Common myeloid progenitor, CD34-positive (primary cell): ENCODE measurements at regions not wholly inside any gene's neighbourhood (a gene's known extent, or its start where the extent isn't known, plus 50 kb on each side); places are given as distances from the start of the nearest gene placed in this dataset.

ENCODE experiments used
- CTCF ChIA-PET: fragments of 350-600 bp; sonication (Branson Sonifier 250); formaldehyde crosslinking; loops from one replicate; lab custom pipeline; 2021; ENCODE audit warnings: antibody characterized with exemption; lab: Charles Lee
- POLR2A ChIA-PET: fragments of 350-600 bp; sonication (Branson Sonifier 250); formaldehyde crosslinking; loops from one replicate; lab custom pipeline; 2021; ENCODE audit warnings: antibody characterized with exemption; lab: Charles Lee
- DNase-seq, 3 donors: peaks; one replicate each; pipeline versions ENCODE4 v3.0.0 to v3.0.0-alpha.2; 2013
- H3K27ac ChIP-seq, 2 experiments: 1 replicate in 1 of 2; 2 replicates in 1 of 2; pipeline ENCODE4 v1.7.0; 2013; ENCODE audit warnings: inconsistent platforms in 2 of 2, low read length in 2 of 2, mild to moderate bottlenecking in 2 of 2, low read depth in 1 of 2, moderate library complexity in 1 of 2; ENCODE audit not compliant: severe bottlenecking in 2 of 2, insufficient read depth in 1 of 2, poor library complexity in 1 of 2
- H3K27me3 ChIP-seq, 5 experiments: replicated peaks in 2 of 5; 1 replicate in 3 of 5; 2 replicates in 2 of 5; pipeline versions ENCODE4 v1.6.1 to v1.7.0; 2013; ENCODE audit warnings: low read length in 4 of 5, mild to moderate bottlenecking in 2 of 5, moderate library complexity in 2 of 5, inconsistent platforms in 1 of 5; ENCODE audit not compliant: insufficient read depth in 5 of 5, control insufficient read depth in 4 of 5
- H3K36me3 ChIP-seq, 4 experiments: 1 replicate in 2 of 4; 2 replicates in 2 of 4; pipeline versions ENCODE4 v1.6.1 to v1.7.0; 2013; ENCODE audit warnings: low read length in 3 of 4, control low read depth in 1 of 4, mild to moderate bottlenecking in 1 of 4; ENCODE audit not compliant: control insufficient read depth in 4 of 4, insufficient read depth in 4 of 4
- H3K4me1 ChIP-seq, 4 experiments: 1 replicate in 3 of 4; 2 replicates in 1 of 4; pipeline versions ENCODE4 v1.6.1 to v1.7.1; 2013; ENCODE audit warnings: low read length in 3 of 4, mild to moderate bottlenecking in 3 of 4, control low read depth in 1 of 4, inconsistent platforms in 1 of 4, moderate library complexity in 1 of 4; ENCODE audit not compliant: control insufficient read depth in 4 of 4, insufficient read depth in 4 of 4; ENCODE audit errors: control extremely low read depth in 1 of 4
- H3K4me3 ChIP-seq, 7 experiments: 1 replicate in 4 of 7; 2 replicates in 3 of 7; pipeline versions ENCODE4 v1.5.1 to v1.7.0; 2013; ENCODE audit warnings: mild to moderate bottlenecking in 7 of 7, low read length in 6 of 7, moderate library complexity in 6 of 7, inconsistent platforms in 2 of 7, low read depth in 2 of 7, control low read depth in 1 of 7; ENCODE audit not compliant: insufficient read depth in 4 of 7, control insufficient read depth in 1 of 7; ENCODE audit errors: extremely low read depth in 1 of 7
- H3K9me3 ChIP-seq, 5 experiments: 1 replicate in 4 of 5; 2 replicates in 1 of 5; pipeline versions ENCODE4 v1.6.1 to v1.7.1; 2013; ENCODE audit warnings: low read length in 4 of 5, mild to moderate bottlenecking in 2 of 5, inconsistent platforms in 1 of 5, low read depth in 1 of 5, moderate library complexity in 1 of 5; ENCODE audit not compliant: control insufficient read depth in 4 of 5, insufficient read depth in 2 of 5; ENCODE audit errors: control extremely low read depth in 1 of 5
- WGBS: methylation state at CpG from one replicate; pipeline ENCODE4 v1.1.5; 2013; ENCODE audit not compliant: insufficient coverage; 5-methylcytosine and 5-hydroxymethylcytosine counted together

- H3K27ac ChIP-seq: no peak overlapping the region
- H3K4me1 ChIP-seq: no peaks in the 10 kb centered on the region
- H3K9me3 ChIP-seq: no peaks in the 10 kb centered on the region
- DNase-seq: no peak
- ChIA-PET POLR2A (no interaction called here), CTCF (no interaction called here)
- no peak overlapping the region for H3K4me3 ChIP-seq
- no peaks in the 10 kb centered on the region for H3K27me3 ChIP-seq
- H3K36me3 ChIP-seq: no peaks in the 10 kb centered on the region
- 70% methylated on average over 9 of the region's 10 CpGs for WGBS
Measured at GRCh38 chr10:133004478-133004877, 62.1 kb upstream of the CFAP46 start.

DNA sequence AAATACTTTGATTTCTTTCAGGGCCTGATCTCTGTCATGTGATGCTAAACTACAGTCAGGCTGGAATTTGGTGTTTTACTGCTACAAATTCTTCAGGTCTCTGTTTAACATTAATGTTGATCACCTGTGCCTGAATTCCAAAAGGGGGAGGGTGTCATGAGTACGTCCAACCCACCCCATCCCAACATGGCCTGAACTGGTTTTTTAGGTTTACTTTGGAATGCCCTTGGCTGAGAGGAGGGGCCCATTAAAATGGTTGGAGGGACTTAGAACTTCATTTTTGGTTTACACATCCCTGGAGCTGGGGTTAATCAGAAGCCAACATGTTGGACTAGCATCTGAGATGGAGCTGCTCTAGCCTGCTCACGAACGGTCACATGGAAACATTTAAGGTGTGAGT is 60.8 kb upstream of the CFAP46 start:
- DNase-seq: no peak
- POLR2A ChIA-PET: no interaction called here
- CTCF ChIA-PET: no interaction called here
- no peaks in the 10 kb centered on the region for H3K4me1 ChIP-seq
- H3K27me3 ChIP-seq: no peaks in the 10 kb centered on the region
- WGBS: 100% methylated on average over 2 of the region's 3 CpGs
- no peak overlapping the region for H3K27ac ChIP-seq
- no peaks in the 10 kb centered on the region for H3K36me3 ChIP-seq
- H3K9me3 ChIP-seq: no peaks in the 10 kb centered on the region
- H3K4me3 ChIP-seq: no peak overlapping the region

- POLR2A ChIA-PET: no interaction called here
- Histone ChIP-seq H3K4me1 (no peaks in the 10 kb centered on the region), H3K27ac (no peak overlapping the region), H3K27me3 (peaks cover 0 to under 1% (median 0%) of the 10 kb centered on the region in 5 experiments), H3K36me3 (no peaks in the 10 kb centered on the region), H3K4me3 (no peak overlapping the region), H3K9me3 (no peaks in the 10 kb centered on the region)
- WGBS: 93% methylated on average over 1 of the region's 2 CpGs
- no peak for DNase-seq
- CTCF ChIA-PET: no interaction called here
Measured at GRCh38 chr10:133002685-133003084, 60.3 kb upstream of the CFAP46 start.

- no peak for DNase-seq
- Histone ChIP-seq H3K27ac (no peak overlapping the region), H3K4me1 (no peaks in the 10 kb centered on the region), H3K36me3 (no peaks in the 10 kb centered on the region), H3K9me3 (no peaks in the 10 kb centered on the region), H3K27me3 (peaks cover 0 to 2% (median 0%) of the 10 kb centered on the region in 5 experiments), H3K4me3 (no peak overlapping the region)
- CTCF ChIA-PET: no interaction called here
- POLR2A ChIA-PET: no interaction called here
- 84% methylated on average over 10 of the region's 12 CpGs for whole genome bisulfite sequencing
Measured at GRCh38 chr10:133001114-133001513, 58.7 kb upstream of the CFAP46 start.

DNA sequence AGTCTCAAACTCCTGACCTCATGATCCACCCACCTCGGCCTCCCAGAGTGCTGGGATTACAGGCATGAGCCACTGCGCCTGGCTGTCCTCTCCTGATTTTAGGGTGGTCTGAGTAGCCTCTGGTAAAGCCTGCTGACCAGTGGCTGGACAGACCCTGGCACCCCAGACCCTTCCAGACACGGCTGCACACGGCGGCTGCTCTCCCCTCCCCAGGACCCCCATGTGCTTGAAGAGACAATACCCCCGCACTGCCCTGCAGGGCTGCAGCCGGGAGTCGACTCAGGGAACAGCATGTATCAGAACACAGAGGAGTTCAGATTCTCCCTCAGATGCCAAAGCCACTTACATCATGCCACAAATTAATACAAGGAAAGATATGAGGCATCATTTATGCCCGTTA is 58.3 kb upstream of the CFAP46 start:
- no peak for DNase-seq
- H3K36me3 ChIP-seq: no peaks in the 10 kb centered on the region
- no peaks in the 10 kb centered on the region for H3K9me3 ChIP-seq
- no peak overlapping the region for H3K27ac ChIP-seq
- POLR2A ChIA-PET: no interaction called here
- H3K4me1 ChIP-seq: no peaks in the 10 kb centered on the region
- peaks cover 0 to 3% (median 0%) of the 10 kb centered on the region in 5 experiments for H3K27me3 ChIP-seq
- H3K4me3 ChIP-seq: no peak overlapping the region
- WGBS: 80% methylated on average over 7 of the region's 9 CpGs
- CTCF ChIA-PET: no interaction called here

DNA sequence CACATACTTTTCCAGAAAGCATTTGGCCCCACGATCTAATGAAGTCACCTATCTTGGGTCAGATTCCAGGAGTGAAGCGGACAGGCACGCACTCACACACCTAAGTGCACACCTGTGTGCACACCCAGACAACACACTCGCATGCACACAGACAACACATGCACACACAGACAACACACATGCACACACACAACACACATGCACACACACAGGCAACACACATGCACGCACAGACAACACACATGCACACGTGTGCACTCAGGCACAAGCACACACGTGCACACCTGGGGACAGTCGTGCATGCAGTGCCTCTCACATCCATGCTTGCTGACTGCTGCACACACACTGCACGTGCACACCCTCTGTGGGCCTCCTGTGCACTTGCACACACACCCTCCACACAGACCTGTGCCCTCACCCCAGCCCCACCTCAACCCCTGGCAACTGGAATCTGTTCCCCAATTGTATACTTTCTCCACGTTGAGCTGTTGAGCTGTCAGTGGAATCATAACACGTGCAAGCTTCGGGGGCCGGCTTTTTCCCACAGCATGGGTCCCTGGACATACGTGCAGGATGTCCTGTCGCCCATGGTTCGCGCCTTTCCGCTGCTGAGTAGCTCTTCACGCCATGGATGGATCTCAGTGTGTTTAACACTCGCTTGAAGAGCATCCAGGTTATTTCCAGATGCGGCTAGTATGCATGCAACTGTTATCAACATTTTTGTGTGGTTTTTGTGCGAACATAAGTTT is 55.3 kb upstream of the CFAP46 start:
- Histone ChIP-seq H3K27me3 (peaks cover 0 to 7% (median 2%) of the 10 kb centered on the region in 5 experiments), H3K27ac (no peak overlapping the region), H3K4me1 (no peaks in the 10 kb centered on the region), H3K4me3 (no peak overlapping the region), H3K9me3 (no peaks in the 10 kb centered on the region), H3K36me3 (no peaks in the 10 kb centered on the region)
- WGBS: 91% methylated on average over 21 of the region's 22 CpGs
- DNase-seq: no peak
- POLR2A ChIA-PET: no interaction called here
- CTCF ChIA-PET: no interaction called here

DNA sequence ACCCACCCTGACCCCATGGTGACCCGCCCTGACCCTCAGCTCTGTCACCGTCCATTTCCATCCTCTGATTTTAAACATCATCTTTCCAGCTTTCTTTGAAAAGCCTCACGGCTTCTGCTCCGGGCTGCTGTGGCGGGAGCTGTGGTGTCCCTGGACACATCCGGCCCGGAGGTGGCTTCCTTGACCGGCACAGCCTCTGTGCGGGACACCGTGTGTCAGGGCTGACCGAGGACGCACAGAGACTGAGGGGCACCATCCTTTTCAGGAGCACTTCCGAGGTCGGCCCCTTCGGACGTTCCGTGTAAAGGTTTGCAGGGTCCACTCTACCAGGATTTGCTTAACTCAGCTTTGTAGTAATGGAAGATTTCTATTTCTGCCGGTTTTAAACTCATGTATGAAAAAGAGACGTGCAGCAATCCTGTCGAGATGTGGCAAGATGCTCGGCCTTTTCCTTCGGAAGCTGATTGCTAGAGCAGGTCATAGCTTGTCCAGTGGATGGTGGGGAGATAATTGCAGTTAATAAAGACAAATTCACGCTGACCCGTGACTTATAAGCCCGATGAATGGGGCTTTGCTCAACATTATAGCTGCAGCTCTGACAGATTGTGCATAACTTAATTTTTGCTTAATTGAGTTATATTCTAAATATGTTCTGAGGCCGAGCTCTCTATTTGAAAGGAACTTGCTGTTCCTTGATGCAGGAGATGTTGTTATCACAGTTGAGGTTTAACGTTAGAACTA is 54.4 kb upstream of the CFAP46 start:
- CTCF ChIA-PET: no interaction called here

More for the DNA sequence above, 54.4 kb upstream of the CFAP46 start:
- no peak overlapping the region for H3K4me3 ChIP-seq
- no peak overlapping the region for H3K27ac ChIP-seq
- peaks cover 0 to 7% (median 2%) of the 10 kb centered on the region in 5 experiments for H3K27me3 ChIP-seq
- no peaks in the 10 kb centered on the region for H3K4me1 ChIP-seq
- POLR2A ChIA-PET: no interaction called here
- WGBS: 92% methylated on average over 25 of the region's 27 CpGs
- no peaks in the 10 kb centered on the region for H3K9me3 ChIP-seq
- no peaks in the 10 kb centered on the region for H3K36me3 ChIP-seq
- no peak for DNase-seq
